GM23248 (cell line): ENCODE measurements at regions not wholly inside any gene's neighbourhood (a gene's known extent, or its start where the extent isn't known, plus 50 kb on each side); places are given as distances from the start of the nearest gene placed in this dataset.
"Not testable (repeated sequence)": the region's sequence is repeated elsewhere in the genome, so short reads cannot be mapped to it uniquely, and the experiment has no call there.

Source experiments
- DNase-seq: peaks from one replicate; pipeline ENCODE4 v3.0.0-alpha.2; 2015
- H2AFZ ChIP-seq: fragments of 200-600 bp; sonication (generic); 2 replicates; pipeline ENCODE4 v1.6.1; 2016; ENCODE audit warnings: antibody characterized with exemption
- H3F3A ChIP-seq: fragments of 200-600 bp; sonication (generic); 2 replicates; pipeline ENCODE4 v1.6.1; 2016; ENCODE audit warnings: mild to moderate bottlenecking, antibody characterized with exemption, mixed run types; ENCODE audit not compliant: insufficient read depth
- H3K27ac ChIP-seq: fragments of 200-600 bp; sonication (generic); 2 replicates; pipeline ENCODE4 v1.5.1; 2016; ENCODE audit warnings: mild to moderate bottlenecking
- H3K27me3 ChIP-seq: fragments of 200-600 bp; sonication (generic); replicated peaks from 2 replicates; pipeline ENCODE4 v1.6.1; 2016; ENCODE audit warnings: mild to moderate bottlenecking; ENCODE audit not compliant: insufficient read depth
- H3K36me3 ChIP-seq: fragments of 200-600 bp; sonication (generic); 2 replicates; pipeline ENCODE4 v1.6.1; 2016; ENCODE audit warnings: low read depth, mild to moderate bottlenecking
- H3K4me1 ChIP-seq: fragments of 200-600 bp; sonication (generic); 2 replicates; pipeline ENCODE4 v1.6.1; 2016; ENCODE audit warnings: mild to moderate bottlenecking; ENCODE audit not compliant: insufficient read depth
- H3K4me2 ChIP-seq: fragments of 200-600 bp; sonication (generic); one replicate; pipeline ENCODE4 v1.6.1; 2016; ENCODE audit warnings: mild to moderate bottlenecking; ENCODE audit not compliant: unreplicated experiment
- H3K4me3 ChIP-seq: fragments of 200-600 bp; sonication (generic); 2 replicates; pipeline ENCODE4 v1.5.1; 2016; ENCODE audit warnings: mild to moderate bottlenecking
- H3K79me2 ChIP-seq: fragments of 200-600 bp; sonication (generic); 2 replicates; pipeline ENCODE4 v1.6.1; 2016; ENCODE audit warnings: mild to moderate bottlenecking; ENCODE audit not compliant: insufficient read depth
- H3K9ac ChIP-seq: fragments of 200-600 bp; sonication (generic); 2 replicates; pipeline ENCODE4 v1.6.1; 2016; ENCODE audit warnings: mild to moderate bottlenecking
- H3K9me2 ChIP-seq: fragments of 200-600 bp; sonication (generic); 2 replicates; pipeline ENCODE4 v1.6.1; 2016; ENCODE audit warnings: mixed run types, mild to moderate bottlenecking, moderate library complexity; ENCODE audit not compliant: insufficient read depth
- H3K9me3 ChIP-seq: fragments of 200-600 bp; sonication (generic); one replicate; pipeline ENCODE4 v1.6.1; 2017; ENCODE audit warnings: low read depth
- H4K20me1 ChIP-seq: fragments of 200-600 bp; sonication (generic); 2 replicates; pipeline ENCODE4 v1.6.0; 2016; ENCODE audit not compliant: insufficient read depth
- EZH2 ChIP-seq: fragments of 200-600 bp; sonication (generic); IDR thresholded peaks from 2 replicates; pipeline ENCODE4 v1.6.1; 2018; ENCODE audit warnings: antibody characterized with exemption, mild to moderate bottlenecking; ENCODE audit not compliant: insufficient read depth, poor library complexity, severe bottlenecking
- EZH2phosphoT487 ChIP-seq: fragments of 200-600 bp; sonication (generic); IDR thresholded peaks from 2 replicates; pipeline ENCODE4 v1.6.1; 2018; ENCODE audit warnings: antibody characterized with exemption, moderate library complexity, mild to moderate bottlenecking, low read depth; ENCODE audit not compliant: insufficient read depth
- WGBS, 2 experiments: methylation state at CpG; one replicate each; pipeline ENCODE4 v1.1.6; 2015 to 2017; ENCODE audit warnings: low lambda C conversion rate in 2 of 2, low coverage in 1 of 2; ENCODE audit errors: missing lambda C conversion rate in 2 of 2; 5-methylcytosine and 5-hydroxymethylcytosine counted together
- in situ Hi-C: fragments of 300-500 bp; cut with MboI; formaldehyde crosslinking; loops from 2 replicates; pipeline ENCODE4 v1.15.0; 2020

GRCh38 chr4:159937595-159937994 lies 834.7 kb downstream of the RAPGEF2 start:
- in situ Hi-C loops: no loop called here
- Histone ChIP-seq H3K27me3 (no peaks in the 10 kb centered on the region), H3F3A (no peaks in the 10 kb centered on the region), H3K4me1 (no peaks in the 10 kb centered on the region), H3K9ac (no peak overlapping the region), H3K79me2 (no peaks in the 10 kb centered on the region), H3K36me3 (no peaks in the 10 kb centered on the region), H3K9me3 (no peaks in the 10 kb centered on the region), H3K4me2 (no peak overlapping the region), H3K27ac (no peak overlapping the region), H2AFZ (no peak overlapping the region), H3K9me2 (no peaks in the 10 kb centered on the region), H3K4me3 (no peak overlapping the region), H4K20me1 (no peaks in the 10 kb centered on the region)
- 38 to 43% methylated on average over 3 of the region's 3 CpGs for WGBS, 2 experiments
- DNase-seq: no peak
- TF ChIP-seq EZH2: no peak
- TF ChIP-seq EZH2phosphoT487: no peak

- H3K9me3 ChIP-seq, H4K20me1 ChIP-seq, DNase-seq, in situ Hi-C loops, H3K27ac ChIP-seq, H2AFZ ChIP-seq, H3K4me2 ChIP-seq, H3K9ac ChIP-seq, H3K4me3 ChIP-seq, H3K27me3 ChIP-seq, H3K4me1 ChIP-seq, H3K36me3 ChIP-seq, H3K79me2 ChIP-seq, H3F3A ChIP-seq, H3K9me2 ChIP-seq: not testable (repeated sequence)
- WGBS, 2 experiments: 81 to 97% methylated on average over 12 to 21 of the region's 25 CpGs
These were observed 836.8 kb downstream of the RAPGEF2 start for GRCh38 chr4:159939681-159940080.

GRCh38 chr4:159941076-159941475 lies 838.2 kb downstream of the RAPGEF2 start:
- Histone ChIP-seq H3K9me2 (no peaks in the 10 kb centered on the region), H3K4me1 (no peaks in the 10 kb centered on the region), H3K4me2 (no peak overlapping the region), H3K27me3 (no peaks in the 10 kb centered on the region), H2AFZ (no peak overlapping the region), H3K9me3 (no peaks in the 10 kb centered on the region), H3K4me3 (no peak overlapping the region), H3K9ac (no peak overlapping the region), H3K79me2 (no peaks in the 10 kb centered on the region), H3K36me3 (no peaks in the 10 kb centered on the region), H3K27ac (no peak overlapping the region), H3F3A (no peaks in the 10 kb centered on the region), H4K20me1 (no peaks in the 10 kb centered on the region)
- WGBS, 2 experiments: 70 to 79% methylated on average over 3 of the region's 3 CpGs
- no peak for TF ChIP-seq EZH2
- in situ Hi-C loops: no loop called here
- DNase-seq: no peak

- Histone ChIP-seq H3K9me2 (no peaks in the 10 kb centered on the region), H3K79me2 (no peaks in the 10 kb centered on the region), H3K9ac (no peak overlapping the region), H3K27me3 (no peaks in the 10 kb centered on the region), H3K4me2 (no peak overlapping the region), H3F3A (no peaks in the 10 kb centered on the region), H4K20me1 (no peaks in the 10 kb centered on the region), H3K36me3 (no peaks in the 10 kb centered on the region), H3K27ac (no peak overlapping the region), H2AFZ (no peak overlapping the region), H3K4me3 (no peak overlapping the region), H3K9me3 (no peaks in the 10 kb centered on the region), H3K4me1 (no peaks in the 10 kb centered on the region)
- no peak for DNase-seq
- TF ChIP-seq EZH2phosphoT487 (no peak), EZH2 (no peak)
- WGBS, 2 experiments: 28 to 39% methylated on average over 4 of the region's 4 CpGs
- in situ Hi-C loops: no loop called here
These were observed 841.6 kb downstream of the RAPGEF2 start for GRCh38 chr4:159944477-159944876.

- Histone ChIP-seq H4K20me1 (no peaks in the 10 kb centered on the region), H3K4me3 (no peak overlapping the region), H3K9me2 (no peaks in the 10 kb centered on the region), H3K36me3 (no peaks in the 10 kb centered on the region), H3F3A (no peaks in the 10 kb centered on the region), H3K9ac (no peak overlapping the region), H3K4me1 (no peaks in the 10 kb centered on the region), H2AFZ (no peak overlapping the region), H3K27ac (no peak overlapping the region), H3K4me2 (no peak overlapping the region), H3K27me3 (no peaks in the 10 kb centered on the region), H3K9me3 (no peaks in the 10 kb centered on the region), H3K79me2 (no peaks in the 10 kb centered on the region)
- 29 to 37% methylated on average over 4 of the region's 4 CpGs for WGBS, 2 experiments
- TF ChIP-seq EZH2phosphoT487: no peak
- no peak for TF ChIP-seq EZH2
- peak; percentile 62 for DNase-seq
- in situ Hi-C loops: no loop called here
These were observed 844.2 kb downstream of the RAPGEF2 start for GRCh38 chr4:159946983-159947615.
